GM12892 (cell line): ENCODE measurements at regions not wholly inside any gene's neighbourhood (a gene's known extent, or its start where the extent isn't known, plus 50 kb on each side); places are given as distances from the start of the nearest gene placed in this dataset.

Source experiments
- DNase-seq: peaks from one replicate; pipeline ENCODE4 v3.0.0; 2011; ENCODE audit not compliant: insufficient read length
- FAIRE-seq: peaks from 2 replicates; lab custom pipeline; 2011; peaks lifted over from hg19 to GRCh38; lab: Jason Lieb, UNC
- POLR2A ChIP-seq: IDR thresholded peaks from 2 replicates; pipeline ENCODE4 v1.6.1; 2011; ENCODE audit warnings: low read depth, low read length, control low read depth
- POLR2AphosphoS5 ChIP-seq: IDR thresholded peaks from 2 replicates; pipeline ENCODE4 v1.6.1; 2011; ENCODE audit warnings: low read depth, low read length, control low read depth
- TAF1 ChIP-seq: IDR thresholded peaks from 2 replicates; pipeline ENCODE4 v1.6.1; 2011; ENCODE audit warnings: low read depth, mild to moderate bottlenecking, control low read depth, low read length, borderline replicate concordance

DNA sequence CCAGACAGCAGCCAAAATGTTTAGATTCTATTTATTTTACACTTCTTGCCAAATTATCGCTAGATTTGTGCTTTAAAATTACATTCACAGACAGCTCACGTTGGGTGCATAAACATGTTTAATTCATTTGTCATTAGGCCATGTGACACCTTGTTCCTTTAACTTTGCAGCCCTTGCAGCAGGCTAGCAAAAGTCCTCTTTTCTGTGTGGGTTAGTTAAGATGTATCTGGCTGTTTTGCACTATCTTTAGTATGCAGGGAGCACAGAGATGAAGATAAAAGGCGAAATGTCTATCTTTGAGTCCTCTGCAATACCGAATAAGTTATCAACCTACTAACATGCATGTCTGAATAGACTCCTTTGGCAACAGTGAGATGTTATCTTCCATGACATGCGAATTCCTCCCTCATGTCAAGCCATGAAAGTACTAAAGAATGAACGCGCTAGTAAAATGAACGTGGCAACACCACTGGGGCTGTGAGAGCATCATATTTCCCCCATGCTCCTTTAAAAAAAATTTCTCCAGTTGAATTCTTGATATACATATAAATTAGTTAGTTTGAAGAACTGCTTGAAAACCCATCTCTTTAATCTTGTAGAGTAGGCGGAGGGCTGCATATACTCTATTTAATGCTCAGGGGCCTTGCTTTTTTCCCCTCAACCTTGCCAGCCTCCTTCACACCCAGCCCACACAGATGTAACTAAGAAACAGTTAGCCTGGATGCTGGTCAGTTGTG, 620.4 kb upstream of the NR2F2 start:
- TF ChIP-seq POLR2A: no peak
- TF ChIP-seq TAF1: no peak
- no peak for TF ChIP-seq POLR2AphosphoS5
- FAIRE-seq (no peak), DNase-seq (no peak)

DNA sequence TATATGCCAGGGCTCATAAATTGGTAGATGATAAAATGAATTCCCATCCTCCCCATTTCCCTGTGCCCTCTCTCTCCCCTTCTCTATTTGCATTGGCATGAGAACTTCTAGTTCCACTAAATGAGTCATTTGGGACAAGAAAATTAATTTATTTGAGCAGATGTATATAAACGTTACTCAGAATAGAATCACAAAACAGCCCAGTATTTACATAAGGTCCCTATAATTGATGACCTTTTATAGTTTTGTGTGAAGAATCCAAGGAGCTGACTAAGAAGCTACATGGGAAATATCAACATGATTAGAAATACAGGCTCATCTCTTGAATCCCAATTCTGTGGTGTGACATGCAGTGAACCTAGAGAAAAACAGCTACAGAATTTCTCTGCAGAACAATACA, 617.7 kb upstream of the NR2F2 start:
- TF ChIP-seq POLR2A (no peak), POLR2AphosphoS5 (no peak), TAF1 (no peak)
- FAIRE-seq (no peak), DNase-seq (no peak)

DNA sequence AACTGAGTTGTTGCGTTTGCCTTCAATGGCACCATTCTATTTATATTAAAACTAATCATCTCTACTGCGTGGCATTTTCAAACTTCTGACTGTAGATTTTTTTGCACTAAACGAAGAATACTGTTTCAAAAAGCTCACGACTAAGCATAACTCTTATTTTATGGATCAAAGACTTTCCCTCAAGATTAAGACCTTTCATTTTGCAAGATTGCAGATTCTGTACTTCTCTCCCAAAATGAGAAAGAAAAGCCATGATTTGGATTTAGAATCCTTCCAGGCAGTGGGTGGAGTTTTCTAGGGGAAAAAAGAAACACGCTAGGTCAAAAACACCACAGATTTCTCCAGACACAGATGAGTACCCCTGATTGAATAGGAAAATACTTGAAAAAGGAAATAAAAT, 617.2 kb upstream of the NR2F2 start:
- DNase-seq (no peak), FAIRE-seq (no peak)
- no peak for TF ChIP-seq TAF1
- TF ChIP-seq POLR2AphosphoS5: no peak
- no peak for TF ChIP-seq POLR2A

DNA sequence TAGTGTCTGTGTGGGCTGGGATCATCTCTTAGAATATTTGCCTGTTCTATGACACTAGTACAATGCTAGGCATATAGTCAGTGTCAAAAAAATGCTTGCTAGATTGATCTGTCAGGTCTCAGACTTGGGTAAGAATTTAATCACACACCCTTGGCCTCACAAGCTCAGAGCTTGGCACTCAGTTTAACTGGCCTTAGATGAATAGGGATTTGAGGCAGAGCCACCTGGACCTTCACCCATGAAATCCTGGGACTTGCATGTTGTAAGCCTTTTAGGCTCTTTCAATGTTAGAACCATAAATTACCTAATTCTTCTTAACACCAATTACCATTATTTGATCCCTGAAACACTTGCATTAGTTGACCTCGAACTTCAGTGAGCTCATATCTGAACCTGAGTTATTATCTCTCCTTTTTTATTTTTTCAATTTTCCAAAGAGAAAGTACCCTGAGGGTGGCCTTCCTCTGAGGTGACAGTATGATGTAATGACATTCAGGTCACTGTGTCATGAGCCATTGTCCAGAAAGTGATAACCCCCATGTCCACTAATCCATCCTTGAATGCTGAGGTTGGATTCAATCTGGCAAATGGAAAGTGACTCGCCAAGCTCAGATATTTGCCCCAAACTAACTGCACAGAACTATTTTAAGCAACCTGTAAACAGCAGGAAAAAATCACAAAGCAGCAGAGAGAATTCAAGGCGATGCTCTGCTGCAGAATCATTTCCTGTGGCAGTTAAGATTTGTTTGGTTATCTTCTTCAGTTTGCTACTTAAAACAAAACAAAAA, 615.2 kb upstream of the NR2F2 start:
- FAIRE-seq (no peak), DNase-seq (no peak)
- TF ChIP-seq POLR2AphosphoS5 (no peak), POLR2A (no peak), TAF1 (no peak)

DNA sequence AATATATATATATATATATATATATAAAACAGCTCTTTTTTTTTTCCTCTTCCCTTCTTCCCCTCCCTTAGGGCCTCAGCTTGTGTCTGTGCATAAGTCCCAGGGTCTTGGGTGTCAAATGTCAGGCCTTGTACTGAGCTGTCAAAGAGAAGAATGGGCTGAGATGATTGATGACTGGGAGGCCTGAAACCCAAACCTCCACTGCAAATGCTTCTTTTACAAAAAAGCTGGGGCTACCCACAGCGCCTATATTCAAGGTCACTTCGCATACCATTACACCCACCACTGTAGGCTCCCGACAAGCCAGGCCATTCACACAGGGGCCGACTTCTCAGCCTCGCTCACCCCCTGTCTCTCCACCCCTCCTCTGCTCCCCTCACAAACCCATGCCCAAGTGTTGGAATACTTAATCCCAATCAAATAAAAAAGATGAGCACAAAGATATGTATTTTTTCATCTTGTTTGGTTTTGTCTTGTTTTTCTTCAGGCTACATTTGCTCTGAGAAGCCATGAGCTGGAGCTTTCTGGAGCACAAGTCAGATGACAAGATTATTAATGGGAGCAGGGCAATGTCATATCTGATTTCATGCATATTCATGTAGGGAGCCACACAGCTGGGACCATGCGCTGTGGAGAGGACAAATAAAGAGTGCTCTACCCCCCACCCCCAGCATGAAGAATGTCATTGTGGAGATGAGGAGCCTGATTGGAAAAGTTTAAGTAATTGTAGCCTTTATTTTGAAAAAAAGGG, 614.4 kb upstream of the NR2F2 start:
- TF ChIP-seq POLR2AphosphoS5: no peak
- TF ChIP-seq POLR2A: no peak
- no peak for TF ChIP-seq TAF1
- FAIRE-seq: no peak
- DNase-seq: no peak

DNA sequence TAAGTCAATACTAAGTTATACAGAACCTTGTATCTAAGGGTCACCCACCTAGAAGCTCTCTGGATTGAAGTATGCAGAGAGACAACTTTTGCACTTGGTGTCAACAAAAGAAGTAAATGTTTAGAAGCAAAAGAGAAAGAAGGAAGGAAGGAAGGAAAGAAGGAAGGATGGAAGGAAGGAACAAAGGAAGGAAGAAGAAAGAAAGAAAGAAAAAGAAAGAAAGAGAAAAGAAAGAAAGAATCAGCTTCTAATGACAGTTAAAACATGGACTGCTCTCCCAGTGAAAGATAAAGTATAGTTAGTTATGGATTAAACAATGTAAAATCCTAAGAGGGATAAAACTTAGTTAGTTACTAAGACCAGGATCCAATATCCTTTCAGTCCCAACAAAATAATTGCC, 613.8 kb upstream of the NR2F2 start:
- DNase-seq (no peak), FAIRE-seq (no peak)
- no peak for TF ChIP-seq POLR2AphosphoS5
- TF ChIP-seq POLR2A: no peak
- no peak for TF ChIP-seq TAF1

DNA sequence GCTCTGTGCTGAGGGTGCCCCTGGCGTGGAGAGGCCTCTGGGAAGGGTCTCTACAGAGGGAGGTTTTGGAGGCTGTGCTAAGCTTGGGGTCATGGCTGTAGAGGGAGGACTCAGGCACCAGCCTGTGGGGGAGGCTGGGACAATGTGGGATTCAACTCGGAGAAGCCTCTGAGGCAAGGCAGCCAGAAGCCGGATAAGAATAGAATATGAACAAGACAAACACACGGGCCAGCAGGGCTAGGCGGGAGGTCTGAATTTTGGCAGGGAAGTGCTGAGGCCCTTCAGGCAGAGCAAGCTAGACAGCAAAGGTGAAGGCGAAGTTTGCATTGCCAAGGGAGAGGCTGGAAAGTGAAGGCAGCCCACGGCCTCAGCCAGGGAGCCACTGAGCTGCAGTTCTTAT, 612.1 kb upstream of the NR2F2 start:
- FAIRE-seq: no peak
- no peak for TF ChIP-seq POLR2A
- no peak for TF ChIP-seq TAF1
- TF ChIP-seq POLR2AphosphoS5: no peak
- no peak for DNase-seq

DNA sequence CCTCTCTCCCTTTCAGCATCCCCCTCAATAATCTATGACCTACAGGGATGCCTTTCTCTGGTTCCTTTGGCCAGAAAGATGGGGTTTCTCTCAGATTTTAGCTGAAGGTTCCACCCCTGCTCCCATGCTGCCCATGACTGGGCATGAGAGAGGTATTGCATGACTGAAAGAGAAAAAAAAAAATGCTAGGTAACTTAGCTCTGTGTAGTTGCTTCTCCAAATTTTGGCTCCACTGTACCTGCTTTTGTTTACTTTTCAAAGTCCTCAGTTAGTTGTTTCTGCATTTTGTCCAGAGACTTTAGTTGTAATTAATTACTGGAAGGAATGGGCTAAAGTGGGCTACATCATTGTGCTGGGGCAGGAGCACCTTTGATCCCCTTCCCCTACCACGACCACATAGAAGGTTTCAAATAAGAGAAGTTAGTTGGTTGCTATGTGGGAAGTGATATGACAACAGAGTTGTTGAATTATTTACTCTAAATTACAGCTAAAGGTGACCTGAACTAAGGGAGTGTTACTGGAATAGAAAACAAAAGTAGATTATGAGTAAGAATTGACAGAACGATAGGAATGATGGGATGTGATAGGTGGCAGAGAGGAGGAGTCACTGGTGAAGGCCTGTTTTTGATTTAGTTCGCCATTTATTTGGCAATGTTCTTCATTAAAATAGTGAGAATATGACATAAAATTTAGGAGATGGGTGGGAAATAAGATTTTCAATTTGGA, 605.4 kb upstream of the NR2F2 start:
- TF ChIP-seq POLR2A (no peak), POLR2AphosphoS5 (no peak), TAF1 (no peak)
- DNase-seq (no peak), FAIRE-seq (no peak)

DNA sequence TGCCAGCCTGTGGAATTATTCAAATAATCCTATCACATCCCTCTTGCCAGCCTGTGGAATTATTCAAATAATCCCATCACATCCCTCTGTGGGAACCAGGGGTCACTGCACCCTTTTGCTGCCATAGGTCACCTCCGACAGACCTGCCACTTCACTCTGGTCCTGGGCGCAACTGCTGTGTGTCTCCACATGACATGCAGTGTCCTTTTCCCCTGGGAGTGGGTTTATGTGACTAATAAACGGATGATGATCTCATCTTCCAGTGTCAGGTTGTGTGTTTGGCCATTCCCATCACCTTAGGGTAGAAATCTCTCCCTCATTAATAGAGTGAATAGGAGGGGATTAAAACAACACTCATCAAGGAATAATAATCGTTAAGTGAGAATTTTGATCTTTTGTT, 603.6 kb upstream of the NR2F2 start:
- FAIRE-seq (no peak), DNase-seq (no peak)
- TF ChIP-seq POLR2AphosphoS5 (no peak), POLR2A (no peak), TAF1 (no peak)

DNA sequence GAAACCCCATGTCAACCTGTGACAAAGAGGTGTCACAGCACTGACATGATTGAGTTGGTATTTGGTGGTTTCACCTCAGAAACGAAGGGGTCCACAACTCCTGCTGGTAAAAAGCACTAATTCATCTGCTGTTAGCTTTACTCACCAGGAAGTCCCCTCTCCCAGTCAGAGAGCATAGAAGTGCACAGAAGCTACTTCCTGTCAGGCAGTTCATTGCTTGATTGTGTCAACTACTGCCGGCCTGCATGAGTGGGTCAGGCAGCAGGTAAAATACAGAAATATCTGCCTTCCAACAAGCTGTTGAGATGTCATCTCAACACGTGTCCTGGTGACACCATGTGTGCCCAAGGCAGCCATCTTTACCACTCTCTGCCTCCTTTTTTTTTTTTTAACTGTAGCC, 596.6 kb upstream of the NR2F2 start:
- TF ChIP-seq TAF1 (no peak), POLR2AphosphoS5 (no peak), POLR2A (no peak)
- DNase-seq (no peak), FAIRE-seq (no peak)
